SIG-M5 treated with dmso at 0.1 percent for 504 hours (cell line): ENCODE measurements at regions not wholly inside any gene's neighbourhood (a gene's known extent, or its start where the extent isn't known, plus 50 kb on each side); places are given as distances from the start of the nearest gene placed in this dataset.
"Not testable (repeated sequence)": the region's sequence is repeated elsewhere in the genome, so short reads cannot be mapped to it uniquely, and the experiment has no call there.

Experiments used
- DNase-seq: peaks from one replicate; lab custom pipeline; 2025; ENCODE audit not compliant: unreplicated experiment; lab: John Stamatoyannopoulos, UW

- no peak for DNase-seq
These were observed 142.7 kb upstream of the ATP11B start for GRCh38 chr3:182650568-182651128.

GRCh38 chr3:182651461-182651860, 141.8 kb upstream of the ATP11B start:
- DNase-seq = no peak

GRCh38 chr3:182653065-182653464, 140.2 kb upstream of the ATP11B start:
- not testable (repeated sequence) for DNase-seq

- DNase-seq = no peak
These were observed 124.8 kb upstream of the ATP11B start for GRCh38 chr3:182668541-182668940.

GRCh38 chr3:182668974-182669373, 124.3 kb upstream of the ATP11B start:
- no peak for DNase-seq

- no peak for DNase-seq
These were observed 121.8 kb upstream of the ATP11B start for GRCh38 chr3:182671541-182671940.

- DNase-seq = no peak
These were observed 121.4 kb upstream of the ATP11B start for GRCh38 chr3:182671942-182672341.

GRCh38 chr3:182673336-182673735, 120.0 kb upstream of the ATP11B start:
- DNase-seq = no peak

GRCh38 chr3:182682263-182683241, 110.8 kb upstream of the ATP11B start:
- DNase-seq = peak; percentile 15

- DNase-seq = peak; percentile 69
These were observed 109.9 kb upstream of the ATP11B start for GRCh38 chr3:182683453-182683852.

- no peak for DNase-seq
These were observed 109.4 kb upstream of the ATP11B start for GRCh38 chr3:182683858-182684257.

GRCh38 chr3:182686033-182686886, 107.0 kb upstream of the ATP11B start:
- DNase-seq = no peak

GRCh38 chr3:182690172-182690571, 103.1 kb upstream of the ATP11B start:
- no peak for DNase-seq

GRCh38 chr3:182692021-182692420, 101.3 kb upstream of the ATP11B start:
- no peak for DNase-seq

GRCh38 chr3:182692695-182693094, 100.6 kb upstream of the ATP11B start:
- peak; percentile 64 for DNase-seq

- DNase-seq = no peak
These were observed 99.6 kb upstream of the ATP11B start for GRCh38 chr3:182693723-182694122.

GRCh38 chr3:182696916-182697315, 96.4 kb upstream of the ATP11B start:
- no peak for DNase-seq

- no peak for DNase-seq
These were observed 95.9 kb upstream of the ATP11B start for GRCh38 chr3:182697345-182697919.

- DNase-seq = no peak
These were observed 95.2 kb upstream of the ATP11B start for GRCh38 chr3:182698078-182698477.

GRCh38 chr3:182699550-182700170, 93.6 kb upstream of the ATP11B start:
- no peak for DNase-seq

- DNase-seq = no peak
These were observed 91.1 kb upstream of the ATP11B start for GRCh38 chr3:182702216-182702615.
